ENCODE measurements at regions not wholly inside any gene's neighbourhood (a gene's known extent, or its start where the extent isn't known, plus 50 kb on each side); places are given as distances from the start of the nearest gene placed in this dataset.

GRCh38 chr4:147019091-147019490 is 73.4 kb upstream of the TTC29 start:
- H3K9me3 ChIP-seq, result no peaks in the 10 kb centered on the region
- intact Hi-C loops (cut with DNase I), result loop anchor here (1.0 kb wide), 1 partner anchor 78 kb away; no protein-coding TSS in a partner anchor
- DNase-seq, result peak; percentile 71

DNA sequence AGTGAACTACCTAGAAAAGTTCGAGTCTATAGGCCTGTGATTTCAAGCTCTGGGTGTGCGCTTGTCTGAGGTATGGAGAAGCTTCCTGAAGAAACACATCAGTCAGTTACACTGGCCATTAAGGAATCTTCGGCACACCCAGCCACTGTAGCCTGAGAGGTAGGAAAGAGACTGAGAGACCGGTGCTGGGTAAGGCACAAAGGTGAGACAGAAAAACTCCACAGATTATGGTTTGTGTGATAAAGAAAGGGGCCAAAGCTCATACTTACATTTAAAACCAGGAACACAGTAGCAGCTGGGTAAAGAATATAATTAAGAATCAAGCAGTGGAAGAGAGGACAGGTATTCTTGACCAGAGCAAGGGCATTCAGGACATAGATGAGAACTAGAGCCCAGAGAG is 74.8 kb upstream of the TTC29 start:
- Histone ChIP-seq H3K27ac (no peak overlapping the region), H3K4me1 (no peaks in the 10 kb centered on the region), H3K27me3 (no peaks in the 10 kb centered on the region), H3K9me3 (no peaks in the 10 kb centered on the region), H3K4me3 (no peak overlapping the region), H3K36me3 (no peaks in the 10 kb centered on the region)
- TF ChIP-seq POLR2AphosphoS5 (IDR thresholded peaks at IDR 0.05) (no peak), EP300 (IDR thresholded peaks at IDR 0.05) (no peak), CTCF (IDR thresholded peaks at IDR 0.05) (no peak), POLR2A (IDR thresholded peaks at IDR 0.05) (no peak)
- intact Hi-C loops (cut with DNase I), result no loop called here
- no peak for DNase-seq
- 53 to 83% methylated on average over 4 of the region's 4 CpGs for WGBS, 2 donors

More at GRCh38 chr4:147019091-147019490, 73.4 kb upstream of the TTC29 start:
- no peaks in the 10 kb centered on the region for H3K36me3 ChIP-seq
- 38 to 66% methylated on average over 2 of the region's 2 CpGs for WGBS, 2 donors
- H3K27ac ChIP-seq, result no peak overlapping the region
- TF ChIP-seq CTCF (IDR thresholded peaks at IDR 0.05) (peak; percentile 44 to 66 (median 60)), EP300 (IDR thresholded peaks at IDR 0.05) (no peak), POLR2A (IDR thresholded peaks at IDR 0.05) (no peak), POLR2AphosphoS5 (IDR thresholded peaks at IDR 0.05) (no peak)
- H3K27me3 ChIP-seq, result no peaks in the 10 kb centered on the region
- H3K4me3 ChIP-seq, result no peak overlapping the region
- no peaks in the 10 kb centered on the region for H3K4me1 ChIP-seq

GRCh38 chr4:147025042-147025441 is 79.4 kb upstream of the TTC29 start:
- no peak overlapping the region for H3K4me3 ChIP-seq
- WGBS, 2 donors, result 88 to 89% methylated on average over 2 of the region's 2 CpGs
- no peak for DNase-seq
- no peak for TF ChIP-seq POLR2AphosphoS5 (IDR thresholded peaks at IDR 0.05)
- TF ChIP-seq EP300 (IDR thresholded peaks at IDR 0.05), result no peak
- TF ChIP-seq POLR2A (IDR thresholded peaks at IDR 0.05), result no peak
- TF ChIP-seq CTCF (IDR thresholded peaks at IDR 0.05), result no peak
- H3K27ac ChIP-seq, result no peak overlapping the region
- no peaks in the 10 kb centered on the region for H3K36me3 ChIP-seq
- H3K4me1 ChIP-seq, result no peaks in the 10 kb centered on the region
- intact Hi-C loops (cut with DNase I), result no loop called here
- no peaks in the 10 kb centered on the region for H3K9me3 ChIP-seq
- no peaks in the 10 kb centered on the region for H3K27me3 ChIP-seq

DNA sequence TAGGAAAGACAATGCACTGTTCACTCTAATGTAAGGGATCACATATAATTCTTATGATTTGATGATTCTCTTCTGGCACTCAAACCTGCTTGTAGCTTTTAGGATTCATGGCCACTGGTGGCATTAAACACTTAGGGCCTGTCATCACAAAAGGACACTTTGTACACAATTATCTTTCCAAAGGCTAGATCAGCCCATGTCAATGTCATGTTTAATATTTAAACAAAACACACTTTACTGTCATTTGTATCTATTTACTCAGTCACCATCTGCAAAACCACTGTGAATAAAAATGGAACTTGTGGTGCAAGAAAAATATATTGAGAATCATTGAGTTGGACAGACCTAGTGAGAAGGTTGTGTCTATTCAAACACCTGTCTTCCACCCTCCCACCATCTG is 83.6 kb upstream of the TTC29 start:
- Histone ChIP-seq H3K9me3 (no peaks in the 10 kb centered on the region), H3K4me1 (no peaks in the 10 kb centered on the region), H3K4me3 (no peak overlapping the region), H3K27ac (no peak overlapping the region), H3K36me3 (no peaks in the 10 kb centered on the region), H3K27me3 (no peaks in the 10 kb centered on the region)
- intact Hi-C loops (cut with DNase I), result no loop called here
- no peak for DNase-seq
- TF ChIP-seq POLR2A (IDR thresholded peaks at IDR 0.05), result no peak

- intact Hi-C loops (cut with DNase I), result no loop called here
- 41 to 57% methylated on average over 1 of the region's 1 CpG for WGBS, 2 donors
- Histone ChIP-seq H3K4me3 (no peak overlapping the region), H3K4me1 (no peaks in the 10 kb centered on the region), H3K36me3 (no peaks in the 10 kb centered on the region), H3K27ac (no peak overlapping the region), H3K27me3 (no peaks in the 10 kb centered on the region), H3K9me3 (no peaks in the 10 kb centered on the region)
- no peak for TF ChIP-seq CTCF (IDR thresholded peaks at IDR 0.05)
- TF ChIP-seq POLR2AphosphoS5 (IDR thresholded peaks at IDR 0.05), result no peak
- TF ChIP-seq POLR2A (IDR thresholded peaks at IDR 0.05), result no peak
- no peak for TF ChIP-seq EP300 (IDR thresholded peaks at IDR 0.05)
- DNase-seq, result no peak
These were observed 88.7 kb upstream of the TTC29 start for GRCh38 chr4:147034372-147034771.
